Non-pigmented ciliary epithelial cell (primary cell): ENCODE measurements at regions not wholly inside any gene's neighbourhood (a gene's known extent, or its start where the extent isn't known, plus 50 kb on each side); places are given as distances from the start of the nearest gene placed in this dataset.
A peak's percentile ranks its signal among the peaks of the same experiment; 100 is the strongest.

Experiments used
- DNase-seq: peaks from one replicate; pipeline ENCODE4 v3.0.0-alpha.2; 2010; ENCODE audit warnings: low read depth

DNA sequence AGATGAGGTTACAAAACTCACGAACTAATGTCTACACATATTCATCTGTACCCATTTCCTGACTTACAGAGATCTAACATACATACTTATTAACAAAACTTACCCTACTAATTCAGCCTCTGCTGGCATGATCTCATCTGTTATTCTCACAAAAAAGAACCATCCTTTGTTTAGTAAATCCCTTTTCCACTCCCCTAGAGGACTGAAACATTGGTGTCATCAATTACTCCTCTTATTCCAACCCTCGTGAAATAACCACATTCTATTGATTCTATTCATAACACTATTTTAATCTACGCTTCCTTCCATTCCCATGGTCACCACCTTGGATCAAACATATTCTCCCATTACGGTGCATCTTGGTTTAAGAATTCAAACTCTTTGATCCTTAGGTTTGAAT, 505.9 kb downstream of the SI start:
- no peak for DNase-seq

GRCh38 chr3:164550857-164551256, 527.4 kb downstream of the SI start:
- DNase-seq, result no peak

DNA sequence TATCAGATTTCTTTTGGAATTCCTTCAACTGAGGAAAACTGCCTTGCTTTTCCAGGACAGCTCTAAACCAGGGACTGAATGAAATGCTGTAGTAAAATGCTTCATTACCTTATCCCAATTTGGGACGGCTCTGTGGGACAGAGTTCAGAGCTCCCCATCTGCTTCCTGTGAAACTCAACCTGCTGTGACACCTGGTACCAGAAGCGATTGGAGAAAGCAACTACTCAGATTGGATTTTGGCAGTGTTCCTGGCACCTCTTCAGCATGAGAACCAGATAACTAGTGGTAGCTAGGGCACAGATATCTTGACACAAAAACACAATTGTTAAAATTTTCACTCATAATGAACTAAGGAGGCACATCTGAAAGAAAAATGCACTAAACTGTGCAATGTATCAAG, 539.1 kb downstream of the SI start:
- DNase-seq, result no peak

GRCh38 chr3:164537485-164537884, 540.8 kb downstream of the SI start:
- no peak for DNase-seq

GRCh38 chr3:164533275-164533674, 545.0 kb downstream of the SI start:
- DNase-seq, result no peak

- DNase-seq, result no peak
These were observed 552.0 kb downstream of the SI start for GRCh38 chr3:164526250-164526649.

DNA sequence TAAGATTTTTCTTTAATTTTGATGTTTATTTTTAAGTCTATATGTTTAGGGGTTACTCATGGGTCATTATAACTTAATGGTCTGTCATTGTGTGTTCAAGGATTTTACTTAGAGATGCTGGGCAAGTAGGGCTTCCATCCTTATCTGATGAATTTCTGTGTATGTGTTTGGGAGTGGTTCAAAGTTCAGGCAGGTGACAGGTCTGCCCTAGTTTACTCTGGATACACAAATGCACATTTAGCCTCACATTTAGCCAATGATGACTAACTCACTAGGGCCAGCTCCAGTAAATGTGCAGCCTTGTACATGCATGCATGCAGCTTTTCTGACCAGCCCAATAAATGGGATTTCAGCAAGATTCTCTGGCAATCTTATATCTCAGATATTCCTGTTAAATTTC, 554.1 kb downstream of the SI start:
- DNase-seq, result no peak

GRCh38 chr3:164522073-164522763, 556.1 kb downstream of the SI start:
- no peak for DNase-seq

- no peak for DNase-seq
These were observed 556.7 kb downstream of the SI start for GRCh38 chr3:164521644-164522043.

GRCh38 chr3:164521139-164521538, 557.2 kb downstream of the SI start:
- DNase-seq, result no peak

- no peak for DNase-seq
These were observed 563.0 kb downstream of the SI start for GRCh38 chr3:164515256-164515655.

DNA sequence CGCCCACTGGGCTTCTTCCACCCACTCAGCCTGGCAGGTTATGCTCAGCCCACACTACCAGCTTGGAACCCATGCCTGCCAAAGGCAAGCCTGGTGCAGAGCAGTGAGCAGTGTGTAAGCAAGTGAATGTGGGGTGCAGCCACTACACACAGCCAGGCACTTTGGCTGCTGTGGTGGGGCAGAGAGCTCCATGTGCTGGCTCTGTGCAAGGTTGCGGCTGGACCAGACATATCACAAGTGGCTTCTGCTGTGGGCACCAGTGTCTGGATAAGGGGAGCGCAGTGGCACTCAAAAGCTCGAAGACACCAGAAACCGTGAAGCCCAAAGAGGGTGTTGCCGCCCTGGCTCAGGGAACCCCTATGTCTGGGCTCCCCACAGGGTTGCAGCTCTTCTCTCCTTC, 563.7 kb downstream of the SI start:
- DNase-seq, result no peak

GRCh38 chr3:164507886-164508285, 570.4 kb downstream of the SI start:
- DNase-seq, result no peak

GRCh38 chr3:164498917-164499316, 579.4 kb downstream of the SI start:
- DNase-seq, result no peak

GRCh38 chr3:164488893-164489292, 589.4 kb downstream of the SI start:
- no peak for DNase-seq

DNA sequence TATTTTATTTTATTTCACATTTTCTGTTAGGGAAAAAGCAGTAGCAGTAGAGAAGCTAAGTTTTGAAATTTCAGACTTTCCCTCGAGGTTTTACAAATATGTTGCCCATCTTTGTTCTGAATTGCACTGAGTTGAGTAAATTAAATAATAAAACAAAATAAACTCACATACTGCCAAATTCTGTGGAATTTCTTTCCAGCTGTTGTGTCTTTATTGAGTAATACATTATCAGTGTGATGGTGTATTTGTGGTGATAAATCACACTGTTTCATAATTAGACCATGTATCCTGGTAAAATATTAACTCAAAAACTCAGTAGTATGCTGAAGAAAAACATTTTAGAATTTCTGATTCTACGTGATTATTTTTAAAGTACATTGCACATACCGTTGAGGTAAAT, 592.1 kb downstream of the SI start:
- no peak for DNase-seq

DNA sequence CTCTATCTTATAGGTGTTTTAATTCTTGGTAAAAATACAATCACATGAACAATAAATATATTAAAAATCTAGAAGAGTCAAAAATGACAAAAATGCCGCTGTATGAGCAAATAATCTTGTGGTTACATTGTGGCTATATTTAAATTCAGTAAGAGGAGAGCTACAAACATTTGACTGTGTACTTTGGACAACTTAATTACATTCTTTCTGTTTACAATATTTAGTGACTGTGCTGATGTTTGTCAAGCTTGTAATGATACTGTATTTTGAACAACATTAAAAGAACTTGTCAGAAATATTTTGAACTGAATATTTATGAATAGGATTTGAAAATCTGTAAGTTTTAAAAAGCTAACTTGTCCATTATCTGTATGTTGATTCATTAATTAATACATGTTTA, 598.3 kb downstream of the SI start:
- DNase-seq, result no peak

DNA sequence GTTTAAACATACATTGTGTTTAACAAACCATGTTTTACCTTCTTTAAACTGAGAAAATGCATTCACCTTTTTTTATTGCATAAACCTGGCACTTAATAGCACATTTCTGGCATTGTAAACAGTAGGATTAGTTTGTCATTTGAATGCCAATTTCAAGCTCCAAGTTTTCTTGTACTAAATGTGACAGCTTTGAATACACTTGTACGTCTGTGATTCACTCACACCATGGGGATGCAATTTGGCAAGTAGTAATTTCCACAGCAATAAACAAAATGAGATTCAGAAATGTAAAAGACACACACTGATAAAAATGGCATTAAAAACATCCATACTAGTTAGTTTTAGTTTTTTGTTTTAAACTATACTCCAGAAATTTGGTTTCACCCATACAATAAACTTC, 598.9 kb downstream of the SI start:
- no peak for DNase-seq

- DNase-seq, result no peak
These were observed 600.0 kb downstream of the SI start for GRCh38 chr3:164478323-164478722.

- no peak for DNase-seq
These were observed 600.9 kb downstream of the SI start for GRCh38 chr3:164477403-164477802.

DNA sequence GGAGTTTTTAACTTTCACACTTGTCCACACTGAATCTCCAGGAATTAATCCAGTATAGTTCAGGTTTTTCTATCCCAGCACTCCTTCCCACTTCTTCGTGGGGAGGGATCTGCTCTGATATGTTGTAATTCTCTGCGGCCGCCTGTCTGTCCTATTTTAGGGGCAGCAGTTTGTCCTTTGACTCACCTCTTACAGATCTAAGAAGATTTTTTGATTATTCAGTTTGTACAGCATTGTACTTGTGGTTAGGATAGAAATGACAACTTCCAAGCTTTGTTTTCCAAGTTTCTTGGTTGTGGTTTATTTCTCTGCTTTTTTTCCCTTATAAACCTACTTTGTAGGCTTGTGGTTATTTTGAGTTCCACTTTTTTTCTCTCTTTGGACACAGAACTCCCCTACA, 601.7 kb downstream of the SI start:
- no peak for DNase-seq

DNA sequence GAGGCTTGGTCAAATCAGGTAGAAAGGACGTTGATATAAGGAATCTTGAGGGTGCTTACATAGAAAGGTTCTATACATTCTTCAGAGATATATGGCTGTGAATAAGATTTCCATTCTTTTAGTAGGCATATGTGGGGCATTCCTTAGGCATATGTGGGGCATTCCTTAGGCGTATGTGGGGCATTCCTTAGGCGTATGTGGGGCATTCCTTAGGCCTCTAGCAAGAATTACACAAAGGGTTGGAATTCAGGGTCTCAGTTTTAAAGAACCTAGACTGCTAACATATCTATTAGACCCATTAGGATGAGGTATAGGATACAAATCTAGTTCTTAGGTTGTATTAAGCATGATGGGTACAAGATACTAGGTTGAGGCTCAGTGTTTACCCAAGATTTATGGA, 607.8 kb downstream of the SI start:
- DNase-seq, result no peak

DNA sequence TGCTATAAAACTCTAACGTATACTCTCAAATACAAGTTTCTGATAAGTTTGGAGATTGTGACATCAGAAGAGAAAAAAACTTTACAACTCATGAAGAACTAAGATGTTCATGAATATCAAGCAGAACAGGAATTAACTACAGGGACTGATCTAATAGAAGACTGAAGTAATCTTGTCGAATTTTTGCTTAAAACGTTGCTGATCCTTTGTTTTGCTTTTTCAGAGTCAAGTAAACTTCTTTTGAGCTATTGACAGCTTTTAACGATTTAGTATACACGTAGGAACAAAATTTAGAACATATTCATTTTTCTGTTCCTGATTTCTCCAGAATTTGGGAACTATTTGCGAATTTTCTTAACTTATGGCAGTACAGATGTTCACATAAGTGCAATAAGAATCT, 610.2 kb downstream of the SI start:
- no peak for DNase-seq

- DNase-seq, result no peak
These were observed 611.3 kb downstream of the SI start for GRCh38 chr3:164467007-164467406.

DNA sequence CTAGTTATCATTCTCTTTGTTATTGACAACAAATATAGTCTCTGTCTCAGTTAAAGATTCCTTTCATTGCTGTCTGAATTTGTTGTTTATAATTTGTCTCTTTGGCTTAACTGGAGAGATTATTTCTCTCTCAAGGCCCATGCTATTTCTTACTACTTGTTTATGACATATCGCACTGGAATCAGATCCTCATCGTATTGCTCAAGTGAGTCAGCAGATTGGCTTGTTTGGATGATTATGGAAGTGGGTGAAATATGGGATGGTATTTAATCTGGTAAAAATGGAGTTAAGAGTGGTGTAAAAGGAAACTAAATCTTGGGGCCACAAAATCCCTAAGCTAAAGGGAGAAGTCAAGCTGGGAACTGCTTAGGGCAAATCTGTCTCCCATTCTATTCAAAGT, 613.1 kb downstream of the SI start:
- DNase-seq, result peak; percentile 63
